MM.1S (cell line): ENCODE measurements at regions not wholly inside any gene's neighbourhood (a gene's known extent, or its start where the extent isn't known, plus 50 kb on each side); places are given as distances from the start of the nearest gene placed in this dataset.

Experiments
- CTCF ChIP-seq: fragments of 300-600 bp; sonication (generic); IDR thresholded peaks from 2 replicates; pipeline ENCODE4 v1.5.1; 2016; ENCODE audit warnings: antibody characterized with exemption, low read length, mixed read lengths
- EZH2 ChIP-seq: fragments of 300-600 bp; sonication (generic); optimal IDR thresholded peaks from 2 replicates; pipeline ENCODE3; 2017; ENCODE audit warnings: low read depth, mild to moderate bottlenecking, antibody characterized with exemption, low read length, mixed read lengths
- EZH2phosphoT487 ChIP-seq: fragments of 300-600 bp; sonication (generic); IDR thresholded peaks from 2 replicates; pipeline ENCODE4 v1.6.1; 2018; ENCODE audit warnings: antibody characterized with exemption, low read length

GRCh38 chr9:23451802-23452418 lies 374.1 kb downstream of the ELAVL2 start:
- no peak for TF ChIP-seq CTCF
- TF ChIP-seq EZH2, result no peak
- no peak for TF ChIP-seq EZH2phosphoT487
